ENCODE measurements at regions not wholly inside any gene's neighbourhood (a gene's known extent, or its start where the extent isn't known, plus 50 kb on each side); places are given as distances from the start of the nearest gene placed in this dataset.

- no peak for DNase-seq (ENCODE audit: low read depth in 2 of 2)
These were observed 488.5 kb upstream of the MDFIC2 start for GRCh38 chr3:70800951-70801350.

- DNase-seq (ENCODE audit: low read depth in 2 of 2): no peak
These were observed 477.4 kb upstream of the MDFIC2 start for GRCh38 chr3:70789878-70790277.

GRCh38 chr3:70780790-70781189, 468.4 kb upstream of the MDFIC2 start:
- no peak for DNase-seq (ENCODE audit: low read depth in 2 of 2)

GRCh38 chr3:70779296-70779695, 466.9 kb upstream of the MDFIC2 start:
- DNase-seq (ENCODE audit: low read depth in 2 of 2): no peak

GRCh38 chr3:70776081-70776480, 463.6 kb upstream of the MDFIC2 start:
- no peak for DNase-seq (ENCODE audit: low read depth in 2 of 2)

- no peak for DNase-seq (ENCODE audit: low read depth in 2 of 2)
These were observed 462.8 kb upstream of the MDFIC2 start for GRCh38 chr3:70775257-70775656.

- no peak for DNase-seq (ENCODE audit: low read depth in 2 of 2)
These were observed 462.2 kb upstream of the MDFIC2 start for GRCh38 chr3:70774641-70775040.

- DNase-seq (ENCODE audit: low read depth in 2 of 2): no peak
These were observed 459.1 kb upstream of the MDFIC2 start for GRCh38 chr3:70771426-70772147.

GRCh38 chr3:70770650-70771049, 458.2 kb upstream of the MDFIC2 start:
- DNase-seq (ENCODE audit: low read depth in 2 of 2): no peak

GRCh38 chr3:70766301-70766700, 453.9 kb upstream of the MDFIC2 start:
- DNase-seq (ENCODE audit: low read depth in 2 of 2): no peak

- no peak for DNase-seq (ENCODE audit: low read depth in 2 of 2)
These were observed 451.5 kb upstream of the MDFIC2 start for GRCh38 chr3:70763894-70764293.

GRCh38 chr3:70757658-70758057, 445.2 kb upstream of the MDFIC2 start:
- no peak for DNase-seq (ENCODE audit: low read depth in 2 of 2)

- no peak for DNase-seq (ENCODE audit: low read depth in 2 of 2)
These were observed 443.1 kb upstream of the MDFIC2 start for GRCh38 chr3:70755526-70755925.

GRCh38 chr3:70754314-70754713, 441.9 kb upstream of the MDFIC2 start:
- DNase-seq (ENCODE audit: low read depth in 2 of 2): no peak

GRCh38 chr3:70753572-70753971, 441.1 kb upstream of the MDFIC2 start:
- DNase-seq (ENCODE audit: low read depth in 2 of 2): no peak

- DNase-seq (ENCODE audit: low read depth in 2 of 2): no peak
These were observed 439.6 kb upstream of the MDFIC2 start for GRCh38 chr3:70752051-70752450.

- no peak for DNase-seq (ENCODE audit: low read depth in 2 of 2)
These were observed 436.7 kb upstream of the MDFIC2 start for GRCh38 chr3:70749122-70749521.

- DNase-seq (ENCODE audit: low read depth in 2 of 2): no peak
These were observed 436.2 kb upstream of the MDFIC2 start for GRCh38 chr3:70748593-70748992.

- DNase-seq (ENCODE audit: low read depth in 2 of 2): no peak
These were observed 435.4 kb upstream of the MDFIC2 start for GRCh38 chr3:70747847-70748246.

GRCh38 chr3:70744536-70744935, 432.1 kb upstream of the MDFIC2 start:
- no peak for DNase-seq (ENCODE audit: low read depth in 2 of 2)

GRCh38 chr3:70743754-70744153, 431.3 kb upstream of the MDFIC2 start:
- DNase-seq (ENCODE audit: low read depth in 2 of 2): no peak

- DNase-seq (ENCODE audit: low read depth in 2 of 2): no peak
These were observed 429.6 kb upstream of the MDFIC2 start for GRCh38 chr3:70742081-70742480.

- DNase-seq (ENCODE audit: low read depth in 2 of 2): no peak
These were observed 428.4 kb upstream of the MDFIC2 start for GRCh38 chr3:70740872-70741271.

- DNase-seq (ENCODE audit: low read depth in 2 of 2): no peak
These were observed 427.6 kb upstream of the MDFIC2 start for GRCh38 chr3:70740071-70740470.

All from stimulated activated CD8-positive, alpha-beta memory T cell treated with anti-CD3 and anti-CD28 coated beads, Interleukin-15, amount 100 ng/mL, for 4 hours (primary cell).